Peyer's patch (tissue), 4 donors: ENCODE measurements at regions not wholly inside any gene's neighbourhood (a gene's known extent, or its start where the extent isn't known, plus 50 kb on each side); places are given as distances from the start of the nearest gene placed in this dataset.
"Not testable (repeated sequence)": the region's sequence is repeated elsewhere in the genome, so short reads cannot be mapped to it uniquely, and the experiment has no call there.

Source experiments
- DNase-seq, 3 donors: peaks; one replicate each; pipeline ENCODE4 v3.0.0-alpha.2; 2017 to 2019
- H3K27ac ChIP-seq, 4 donors: fragments of 200-600 bp; sonication (generic); one replicate each; pipeline ENCODE4 v1.5.1; 2016 to 2019
- H3K27me3 ChIP-seq, 2 donors: fragments of 200-600 bp; sonication (generic); one replicate each; pipeline ENCODE4 v1.5.1; 2019
- H3K36me3 ChIP-seq, 3 donors: fragments of 200-600 bp; sonication (generic); one replicate each; pipeline ENCODE4 v1.5.1; 2016 to 2019
- H3K4me1 ChIP-seq, 4 donors: fragments of 200-600 bp; sonication (generic); one replicate each; pipeline ENCODE4 v1.5.1; 2016 to 2019
- H3K4me3 ChIP-seq, 4 donors: fragments of 200-600 bp; sonication (generic); 1 replicate in 3 of 4; 2 replicates in 1 of 4; pipeline ENCODE4 v1.5.1; 2016 to 2019; ENCODE audit warnings: mild to moderate bottlenecking in 1 of 4
- H3K9me3 ChIP-seq, 4 donors: fragments of 200-600 bp; sonication (generic); one replicate each; pipeline ENCODE4 v1.5.1; 2016 to 2019; ENCODE audit warnings: mild to moderate bottlenecking in 1 of 4
- POLR2A ChIP-seq, 2 donors: fragments of 450-650 bp; IDR thresholded peaks; one replicate each; pipeline ENCODE4 v1.5.1; 2017; ENCODE audit warnings: antibody characterized with exemption in 2 of 2, mild to moderate bottlenecking in 2 of 2, moderate library complexity in 2 of 2
- TF ChIP-seq, protein P1 (sequence below), 6 experiments: fragments of 450-650 bp in 4 of 6; fragments of 200-600 bp in 2 of 6; sonication (generic) in 1 of 6; IDR thresholded peaks; one replicate each; pipeline ENCODE4 v1.5.1; 2017 to 2019; ENCODE audit warnings: antibody characterized with exemption in 6 of 6, mild to moderate bottlenecking in 3 of 6, moderate library complexity in 1 of 6

DNA sequence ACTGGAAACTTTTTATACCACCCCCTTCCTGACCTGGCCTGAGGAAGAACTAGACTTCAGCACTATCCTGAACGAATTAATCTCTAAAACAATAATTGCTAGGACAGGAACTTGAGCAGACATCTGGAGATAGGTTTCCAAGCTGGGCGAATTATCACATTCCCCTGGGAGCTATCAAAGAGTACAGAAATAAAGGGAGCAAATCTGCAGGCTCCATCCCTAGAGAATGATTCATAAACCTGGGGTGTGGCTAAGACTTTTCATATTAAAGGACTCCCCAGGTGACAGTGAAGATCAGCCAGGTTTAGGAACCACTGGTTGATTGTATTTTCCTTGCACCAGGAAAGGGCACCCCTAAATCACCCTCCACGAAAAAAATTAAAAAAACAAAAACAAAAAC lies 105.6 kb upstream of the NOL4 start:
- no peak for DNase-seq
- Histone ChIP-seq H3K4me3 (no peak overlapping the region), H3K9me3 (no peaks in the 10 kb centered on the region), H3K36me3 (no peaks in the 10 kb centered on the region), H3K27ac (no peak overlapping the region), H3K27me3 (no peaks in the 10 kb centered on the region), H3K4me1 (no peaks in the 10 kb centered on the region)
- TF ChIP-seq, protein P1, sequence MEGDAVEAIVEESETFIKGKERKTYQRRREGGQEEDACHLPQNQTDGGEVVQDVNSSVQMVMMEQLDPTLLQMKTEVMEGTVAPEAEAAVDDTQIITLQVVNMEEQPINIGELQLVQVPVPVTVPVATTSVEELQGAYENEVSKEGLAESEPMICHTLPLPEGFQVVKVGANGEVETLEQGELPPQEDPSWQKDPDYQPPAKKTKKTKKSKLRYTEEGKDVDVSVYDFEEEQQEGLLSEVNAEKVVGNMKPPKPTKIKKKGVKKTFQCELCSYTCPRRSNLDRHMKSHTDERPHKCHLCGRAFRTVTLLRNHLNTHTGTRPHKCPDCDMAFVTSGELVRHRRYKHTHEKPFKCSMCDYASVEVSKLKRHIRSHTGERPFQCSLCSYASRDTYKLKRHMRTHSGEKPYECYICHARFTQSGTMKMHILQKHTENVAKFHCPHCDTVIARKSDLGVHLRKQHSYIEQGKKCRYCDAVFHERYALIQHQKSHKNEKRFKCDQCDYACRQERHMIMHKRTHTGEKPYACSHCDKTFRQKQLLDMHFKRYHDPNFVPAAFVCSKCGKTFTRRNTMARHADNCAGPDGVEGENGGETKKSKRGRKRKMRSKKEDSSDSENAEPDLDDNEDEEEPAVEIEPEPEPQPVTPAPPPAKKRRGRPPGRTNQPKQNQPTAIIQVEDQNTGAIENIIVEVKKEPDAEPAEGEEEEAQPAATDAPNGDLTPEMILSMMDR (IDR thresholded peaks at IDR 0.05) = no peak
- TF ChIP-seq POLR2A (IDR thresholded peaks at IDR 0.05) = no peak

DNA sequence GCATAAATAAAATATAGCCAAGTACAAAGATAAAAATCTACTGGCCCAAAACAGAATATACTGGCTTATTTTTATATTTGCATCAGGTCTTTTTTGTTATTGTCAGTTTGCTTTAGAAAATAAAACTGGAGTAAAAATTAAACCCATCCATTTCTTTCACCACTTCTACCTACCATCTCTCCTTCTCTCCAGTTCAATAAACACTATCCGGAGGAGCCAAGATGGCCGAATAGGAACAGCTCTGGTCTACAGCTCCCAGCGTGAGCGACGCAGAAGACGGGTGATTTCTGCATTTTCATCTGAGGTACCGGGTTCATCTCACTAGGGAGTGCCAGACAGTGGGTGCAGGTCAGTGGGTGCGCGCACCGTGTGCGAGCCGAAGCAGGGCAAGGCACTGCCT lies 106.2 kb upstream of the NOL4 start:
- not testable (repeated sequence) for H3K9me3 ChIP-seq, H3K27me3 ChIP-seq, H3K4me3 ChIP-seq, H3K36me3 ChIP-seq, DNase-seq, H3K4me1 ChIP-seq, H3K27ac ChIP-seq

DNA sequence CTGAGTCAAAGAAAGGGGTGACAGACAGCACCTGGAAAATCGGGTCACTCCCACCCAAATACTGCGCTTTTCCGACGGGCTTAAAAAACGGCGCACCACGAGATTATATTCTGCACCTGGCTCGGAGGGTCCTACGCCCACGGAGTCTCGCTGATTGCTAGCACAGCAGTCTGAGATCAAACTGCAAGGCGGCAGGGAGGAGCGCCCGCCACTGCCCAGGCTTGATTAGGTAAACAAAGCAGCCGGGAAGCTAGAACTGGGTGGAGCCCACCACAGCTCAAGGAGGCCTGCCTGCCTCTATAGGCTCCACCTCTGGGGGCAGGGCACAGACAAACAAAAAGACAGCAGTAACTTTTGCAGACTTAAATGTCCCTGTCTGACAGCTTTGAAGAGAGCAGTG lies 106.6 kb upstream of the NOL4 start:
- H3K36me3 ChIP-seq, H3K27me3 ChIP-seq, DNase-seq, H3K4me3 ChIP-seq, H3K9me3 ChIP-seq, H3K4me1 ChIP-seq, H3K27ac ChIP-seq: not testable (repeated sequence)

DNA sequence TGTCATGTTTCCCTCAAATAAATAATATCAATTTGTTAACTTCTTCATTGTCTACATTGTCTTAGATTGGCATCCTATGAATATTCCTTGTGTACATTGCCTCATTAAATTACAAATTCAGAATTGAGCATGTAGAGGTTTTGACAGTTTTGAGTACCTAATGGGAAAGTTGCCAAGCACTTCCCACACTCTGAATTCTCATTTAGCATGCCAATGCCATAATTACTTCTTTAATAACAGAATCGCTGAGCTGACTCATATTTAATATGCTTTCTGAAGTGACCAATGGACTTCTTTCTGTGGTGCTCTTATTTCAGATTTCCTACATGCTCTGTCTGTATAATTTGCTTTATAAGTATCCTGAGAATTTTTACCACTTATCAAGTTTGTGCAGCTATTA lies 114.4 kb upstream of the NOL4 start:
- Histone ChIP-seq H3K27me3 (no peaks in the 10 kb centered on the region), H3K27ac (no peak overlapping the region)

DNA sequence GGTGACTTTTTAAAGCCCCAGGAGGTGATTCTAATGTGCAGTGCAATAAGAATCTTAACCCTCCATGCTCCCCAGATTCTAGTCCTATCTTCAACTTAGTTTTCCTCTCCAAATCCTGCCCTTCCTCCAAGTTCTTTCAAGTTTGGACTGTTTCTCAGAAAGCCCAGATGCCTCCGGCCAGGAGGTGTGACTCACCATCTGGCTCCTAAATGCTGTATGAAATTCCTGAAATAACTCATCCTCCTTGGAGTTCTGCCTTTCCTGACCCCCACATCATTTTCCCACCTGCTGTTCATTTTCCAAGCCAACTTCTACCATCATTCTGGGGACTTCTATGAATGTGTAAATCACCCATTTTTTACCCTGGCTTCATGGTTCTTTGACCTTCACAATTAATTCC lies 118.2 kb upstream of the NOL4 start:
- H3K4me1 ChIP-seq = no peaks in the 10 kb centered on the region
- no peak overlapping the region for H3K27ac ChIP-seq
- H3K36me3 ChIP-seq = no peaks in the 10 kb centered on the region
- H3K4me3 ChIP-seq = no peak overlapping the region
- TF ChIP-seq, protein P1 (IDR thresholded peaks at IDR 0.05) = no peak
- TF ChIP-seq POLR2A (IDR thresholded peaks at IDR 0.05) = no peak
- no peak for DNase-seq
- H3K27me3 ChIP-seq = no peaks in the 10 kb centered on the region
- H3K9me3 ChIP-seq = no peaks in the 10 kb centered on the region

More for the DNA sequence above, 114.4 kb upstream of the NOL4 start:
- no peaks in the 10 kb centered on the region for H3K36me3 ChIP-seq
- no peak for DNase-seq
- no peaks in the 10 kb centered on the region for H3K9me3 ChIP-seq
- no peaks in the 10 kb centered on the region for H3K4me1 ChIP-seq
- TF ChIP-seq, protein P1 (IDR thresholded peaks at IDR 0.05) = no peak
- TF ChIP-seq POLR2A (IDR thresholded peaks at IDR 0.05) = no peak
- H3K4me3 ChIP-seq = no peak overlapping the region

DNA sequence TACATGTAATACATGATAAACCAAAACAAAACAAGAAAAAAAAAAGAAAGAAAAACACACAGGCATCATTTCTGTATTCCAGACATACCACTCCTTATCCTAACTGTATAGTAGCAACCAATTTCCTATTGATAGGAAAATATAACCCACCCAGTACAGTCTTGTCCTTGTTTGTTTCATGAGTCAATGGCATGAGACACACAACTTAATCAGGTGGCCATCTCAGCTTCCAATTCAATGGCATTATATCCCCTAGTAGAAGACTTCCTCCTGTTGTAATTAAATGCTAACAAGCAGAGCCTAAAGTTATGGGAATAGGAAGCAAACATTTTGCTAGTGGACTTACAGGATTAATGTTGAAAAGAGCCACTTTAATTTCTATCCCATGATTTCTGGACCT lies 121.0 kb upstream of the NOL4 start:
- Histone ChIP-seq H3K27me3 (no peaks in the 10 kb centered on the region), H3K36me3 (no peaks in the 10 kb centered on the region), H3K4me1 (no peaks in the 10 kb centered on the region), H3K27ac (no peak overlapping the region), H3K9me3 (no peaks in the 10 kb centered on the region), H3K4me3 (no peak overlapping the region)
- no peak for DNase-seq
- TF ChIP-seq, protein P1 (IDR thresholded peaks at IDR 0.05) = no peak
- no peak for TF ChIP-seq POLR2A (IDR thresholded peaks at IDR 0.05)

DNA sequence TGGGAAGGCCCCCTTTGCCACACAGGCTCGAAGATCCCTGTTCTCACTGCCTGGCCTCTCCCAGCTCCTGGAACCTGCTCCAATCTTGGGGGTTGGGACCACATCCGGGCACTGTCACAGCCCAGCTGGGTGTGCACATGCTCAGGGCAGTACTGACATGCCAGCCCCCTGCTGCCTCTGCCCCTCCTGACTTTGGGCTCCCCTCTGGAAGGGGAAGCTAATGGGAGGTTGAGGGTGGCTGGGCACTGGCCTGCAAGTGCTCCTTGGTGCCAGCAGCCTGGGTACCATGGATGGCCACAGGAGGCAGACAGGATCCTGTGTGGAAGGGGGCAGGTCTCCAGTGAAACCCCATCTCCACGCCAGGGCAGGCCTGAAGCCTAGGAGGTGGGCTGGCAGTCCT lies 126.1 kb upstream of the NOL4 start:
- Histone ChIP-seq H3K4me3 (no peak overlapping the region), H3K27me3 (no peaks in the 10 kb centered on the region), H3K4me1 (no peaks in the 10 kb centered on the region), H3K36me3 (no peaks in the 10 kb centered on the region), H3K27ac (no peak overlapping the region), H3K9me3 (no peaks in the 10 kb centered on the region)
- DNase-seq = no peak
- no peak for TF ChIP-seq POLR2A (IDR thresholded peaks at IDR 0.05)
- TF ChIP-seq, protein P1 (IDR thresholded peaks at IDR 0.05) = no peak
